GM19397 (cell line): ENCODE measurements at regions not wholly inside any gene's neighbourhood (a gene's known extent, or its start where the extent isn't known, plus 50 kb on each side); places are given as distances from the start of the nearest gene placed in this dataset.
"Not testable (repeated sequence)": the region's sequence is repeated elsewhere in the genome, so short reads cannot be mapped to it uniquely, and the experiment has no call there.

ENCODE experiments used
- ATAC-seq: cut with Tn5 transposase; IDR thresholded peaks from one replicate; pipeline ENCODE4 v1.9.1; 2021; ENCODE audit warnings: mild to moderate bottlenecking, moderate library complexity; ENCODE audit not compliant: unreplicated experiment

DNA sequence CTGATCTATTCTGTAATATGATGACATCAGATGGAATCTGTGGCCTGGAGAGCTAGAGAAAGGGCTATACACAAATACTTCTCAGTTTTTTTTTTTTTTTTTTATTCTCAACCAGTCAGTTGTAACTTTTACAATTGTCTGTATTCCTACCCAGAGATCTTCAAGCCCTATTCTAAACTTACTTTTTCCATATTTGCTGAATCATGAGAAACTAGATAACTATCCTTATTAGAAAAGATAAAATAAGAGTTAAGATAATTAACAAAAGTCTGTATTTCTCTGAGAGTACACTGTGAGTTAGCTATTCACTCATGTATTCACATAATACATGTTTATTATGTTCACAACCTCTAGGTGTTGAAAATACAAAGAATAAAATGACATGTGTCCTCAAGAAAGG is 1575.9 kb downstream of the EFNA5 start:
- ATAC-seq = no peak

GRCh38 chr5:106094204-106094607 is 1576.5 kb downstream of the EFNA5 start:
- no peak for ATAC-seq

DNA sequence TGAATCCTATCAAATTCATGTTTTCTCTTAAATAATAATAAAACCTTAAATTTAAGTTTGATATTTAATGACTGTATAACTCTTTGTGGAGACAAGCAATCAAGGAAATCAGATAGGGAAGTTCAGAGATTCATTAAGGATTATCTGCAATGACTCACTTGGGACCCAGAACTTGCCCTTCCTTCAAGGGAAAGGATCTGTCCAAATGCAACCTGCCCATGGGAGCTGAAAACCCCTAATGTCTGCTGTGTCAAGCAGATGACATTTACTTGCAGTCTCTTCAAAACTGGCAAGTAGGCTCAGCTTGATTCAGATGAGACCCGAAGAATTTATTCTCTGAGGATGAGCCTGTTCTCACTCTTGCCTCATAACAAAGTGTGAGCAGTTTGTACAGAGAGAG is 1577.6 kb downstream of the EFNA5 start:
- ATAC-seq = no peak

- no peak for ATAC-seq
Observed at GRCh38 chr5:106092455-106092854, 1578.3 kb downstream of the EFNA5 start.

DNA sequence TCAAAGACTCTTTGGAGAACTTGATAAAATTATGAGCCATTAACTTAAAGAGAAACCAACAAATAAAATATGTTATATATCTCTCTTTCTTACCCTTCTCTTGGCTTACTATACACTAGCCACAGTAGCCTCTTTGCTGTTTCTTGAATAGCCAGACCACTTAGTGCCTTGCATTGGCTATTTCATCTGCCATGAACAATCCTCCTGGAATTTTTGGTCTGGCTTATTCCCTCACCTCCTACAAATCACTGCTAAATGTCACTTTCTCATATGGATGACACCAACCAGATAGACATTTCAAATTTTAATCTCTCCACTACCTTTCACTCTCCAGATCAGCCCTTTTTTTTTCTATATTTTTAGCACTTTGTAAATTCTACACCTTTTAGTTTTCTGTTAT is 1581.7 kb downstream of the EFNA5 start:
- no peak for ATAC-seq

DNA sequence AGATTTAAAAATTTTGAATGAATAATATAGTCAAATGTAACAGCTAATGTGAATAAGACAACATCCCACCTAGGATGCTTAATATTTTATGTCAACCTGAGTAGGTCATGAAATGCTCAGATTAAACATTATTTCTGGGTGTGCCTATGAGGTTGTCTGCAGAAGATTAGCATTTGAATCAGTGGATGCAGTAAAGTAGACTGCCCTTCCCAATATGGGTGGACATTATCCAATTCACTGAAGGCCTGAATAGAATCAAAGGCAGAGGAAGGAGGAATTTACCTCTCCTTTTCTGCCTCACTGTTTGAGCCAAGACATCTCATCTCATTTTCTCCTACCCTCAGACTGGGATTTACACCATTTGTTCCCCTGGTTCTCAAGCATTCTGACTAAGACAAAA is 1582.3 kb downstream of the EFNA5 start:
- no peak for ATAC-seq

DNA sequence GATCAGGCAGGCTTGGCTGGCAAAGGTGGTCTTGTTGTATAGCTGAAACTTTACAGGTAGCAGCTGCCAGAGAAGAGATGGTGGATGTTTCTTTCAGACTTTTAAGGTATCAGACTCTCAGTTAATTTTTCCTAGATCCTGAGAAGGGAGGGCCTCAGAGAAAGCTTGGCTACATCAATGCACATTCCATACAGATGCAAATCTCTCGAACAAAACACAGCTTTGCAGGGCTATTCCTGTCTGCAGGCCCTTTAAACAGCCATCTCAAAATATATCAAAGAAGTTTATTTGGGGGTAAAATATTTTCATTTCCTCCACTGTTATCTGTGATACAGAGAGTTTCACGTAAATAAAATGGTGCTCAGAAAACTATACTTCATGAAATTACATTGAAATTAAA is 1584.4 kb downstream of the EFNA5 start:
- ATAC-seq = no peak

GRCh38 chr5:106085556-106085955 is 1585.2 kb downstream of the EFNA5 start:
- no peak for ATAC-seq

GRCh38 chr5:106085136-106085535 is 1585.6 kb downstream of the EFNA5 start:
- ATAC-seq = no peak

GRCh38 chr5:106080535-106080934 is 1590.2 kb downstream of the EFNA5 start:
- ATAC-seq = no peak

- ATAC-seq = no peak
Observed at GRCh38 chr5:106076655-106077054, 1594.1 kb downstream of the EFNA5 start.

- no peak for ATAC-seq
Observed at GRCh38 chr5:106072208-106072607, 1598.5 kb downstream of the EFNA5 start.

- no peak for ATAC-seq
Observed at GRCh38 chr5:106047341-106047740, 1623.4 kb downstream of the EFNA5 start.

GRCh38 chr5:106032069-106032468 is 1638.7 kb downstream of the EFNA5 start:
- not testable (repeated sequence) for ATAC-seq

DNA sequence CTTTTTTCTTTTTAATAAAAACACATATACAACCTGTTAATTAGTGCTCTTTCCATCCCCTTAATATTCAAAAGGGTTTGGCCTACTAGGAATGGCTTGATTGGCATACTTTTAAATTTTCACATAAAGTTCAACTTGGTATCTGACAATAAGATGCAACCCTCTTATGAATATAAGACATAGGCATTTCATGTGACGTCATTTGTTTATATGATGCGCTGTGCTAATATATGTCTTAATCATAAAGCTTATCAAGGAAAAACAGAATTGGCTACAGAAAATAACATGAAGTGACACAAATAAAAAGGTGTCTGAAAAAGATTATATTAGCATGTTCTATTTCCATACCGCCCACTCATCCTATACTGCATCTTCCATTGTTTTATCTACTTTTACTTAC is 1642.4 kb downstream of the EFNA5 start:
- no peak for ATAC-seq

GRCh38 chr5:106020894-106021293 is 1649.8 kb downstream of the EFNA5 start:
- ATAC-seq = no peak

- no peak for ATAC-seq
Observed at GRCh38 chr5:106019261-106019660, 1651.5 kb downstream of the EFNA5 start.

DNA sequence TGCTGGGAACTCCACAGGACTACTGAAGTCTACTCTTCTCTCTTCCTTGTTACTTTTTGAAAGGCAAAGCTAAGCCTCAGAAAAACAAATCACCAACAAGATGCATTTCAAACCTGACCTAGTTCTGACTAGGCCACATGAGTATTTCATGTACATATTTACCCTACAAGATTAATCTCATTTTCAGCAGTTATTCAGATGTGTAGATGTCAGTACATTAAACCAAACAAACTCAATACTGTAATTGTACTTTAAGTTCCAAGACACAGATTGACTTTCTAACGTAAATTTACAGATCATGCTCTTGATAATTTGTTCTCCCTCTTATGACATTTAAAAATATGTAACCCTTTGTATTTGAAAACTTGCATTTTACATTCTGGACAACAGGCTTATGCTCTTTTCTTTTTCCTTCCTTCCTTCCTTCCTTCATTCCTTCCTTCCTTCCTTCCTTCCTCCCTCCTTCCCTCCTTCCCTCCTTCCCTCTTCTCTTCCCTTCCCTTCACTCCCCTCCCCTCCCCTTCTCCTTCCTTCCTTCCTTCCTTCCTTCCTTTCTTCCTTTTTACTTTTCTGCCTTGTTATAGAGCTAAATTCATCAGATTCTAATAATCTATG is 1653.4 kb downstream of the EFNA5 start:
- no peak for ATAC-seq

DNA sequence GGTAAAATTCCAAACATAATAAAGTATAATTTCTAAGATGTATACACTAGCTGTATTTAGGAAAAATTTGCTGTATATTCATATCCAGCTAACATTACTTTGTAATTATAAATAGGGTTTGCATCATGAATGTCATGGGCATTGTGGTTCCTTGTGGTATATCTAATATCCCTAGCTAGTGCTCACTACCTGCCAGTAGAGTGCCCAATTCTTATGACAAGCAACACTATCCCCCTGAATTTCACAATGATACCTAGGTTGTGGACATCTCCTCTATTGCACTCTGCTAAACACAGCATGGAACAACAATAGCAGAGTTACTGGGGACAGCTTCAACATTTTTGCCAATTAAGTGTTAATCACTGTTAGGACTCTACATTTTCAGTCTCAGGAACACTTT is 1656.5 kb downstream of the EFNA5 start:
- no peak for ATAC-seq

GRCh38 chr5:106006242-106006641 is 1664.5 kb downstream of the EFNA5 start:
- ATAC-seq = no peak

DNA sequence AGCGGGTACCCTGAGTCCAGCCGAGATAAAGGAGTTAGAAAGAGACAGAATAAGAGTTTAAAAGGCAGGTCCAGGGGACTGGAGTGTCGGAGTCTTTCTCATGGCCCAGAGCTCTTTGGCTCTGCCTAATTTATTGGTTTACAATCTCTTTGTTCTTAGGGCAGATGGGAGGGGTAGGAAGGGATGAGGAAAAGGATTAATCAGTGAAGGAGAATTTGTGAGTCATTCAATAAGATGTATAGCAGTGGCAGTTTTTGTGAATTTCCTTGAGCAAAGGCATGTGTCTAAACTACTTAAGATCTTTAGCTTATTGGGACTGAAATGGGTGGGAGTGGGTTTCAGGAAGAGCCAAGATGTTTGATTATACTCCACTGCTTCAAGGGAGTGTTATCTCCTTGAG is 1671.7 kb downstream of the EFNA5 start:
- ATAC-seq = not testable (repeated sequence)

DNA sequence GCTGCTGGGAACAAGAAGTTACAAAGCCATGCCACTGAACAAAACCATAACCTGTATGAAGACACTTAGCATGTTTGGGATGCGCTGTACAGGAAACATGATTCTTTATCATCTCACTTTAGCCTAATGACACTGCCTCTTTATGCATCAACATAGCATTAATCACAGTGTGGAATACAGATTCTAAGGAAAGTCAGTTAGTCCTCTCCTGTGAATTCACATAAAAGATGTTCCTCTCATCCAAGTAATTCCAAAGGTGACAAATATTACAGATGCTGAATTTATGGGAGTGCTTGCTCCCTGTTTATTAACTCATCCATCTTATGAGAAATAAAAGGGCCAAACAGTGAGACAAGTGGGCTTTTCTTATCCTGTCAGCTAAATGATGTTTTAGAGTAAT is 1677.7 kb downstream of the EFNA5 start:
- no peak for ATAC-seq

- ATAC-seq = no peak
Observed at GRCh38 chr5:105982526-105982925, 1688.2 kb downstream of the EFNA5 start.
